Gastroesophageal sphincter (tissue), 4 donors: ENCODE measurements at regions not wholly inside any gene's neighbourhood (a gene's known extent, or its start where the extent isn't known, plus 50 kb on each side); places are given as distances from the start of the nearest gene placed in this dataset.

Experiments
- ATAC-seq: fragments of 150-250 bp; one replicate; pipeline ENCODE4 v1.9.1; 2016; ENCODE audit warnings: mild to moderate bottlenecking, moderate library complexity
- H3K27ac ChIP-seq, 4 donors: fragments of 200-600 bp; sonication (generic) in 3 of 4; 1 replicate in 3 of 4; 2 replicates in 1 of 4; pipeline ENCODE4 v1.5.1; 2016 to 2019
- H3K27me3 ChIP-seq: fragments of 200-600 bp; sonication (generic); one replicate; pipeline ENCODE4 v1.5.1; 2019
- H3K36me3 ChIP-seq, 2 donors: fragments of 200-600 bp; sonication (generic); one replicate each; pipeline ENCODE4 v1.5.1; 2019; ENCODE audit warnings: control low read depth in 1 of 2
- H3K4me1 ChIP-seq, 3 donors: fragments of 200-600 bp; sonication (generic); 1 replicate in 2 of 3; 2 replicates in 1 of 3; pipeline ENCODE4 v1.5.1; 2016 to 2019; ENCODE audit warnings: control low read depth in 2 of 3
- H3K4me3 ChIP-seq, 2 donors: fragments of 200-600 bp; sonication (generic); one replicate each; pipeline ENCODE4 v1.5.1; 2019; ENCODE audit warnings: mild to moderate bottlenecking in 1 of 2, moderate library complexity in 1 of 2
- H3K9me3 ChIP-seq, 3 donors: fragments of 200-600 bp; sonication (generic); one replicate each; pipeline ENCODE4 v1.5.1; 2017 to 2019; ENCODE audit warnings: control low read depth in 2 of 3
- EP300 ChIP-seq: sonication (generic); formaldehyde crosslinking; IDR thresholded peaks from one replicate; pipeline ENCODE4 v1.6.1; 2017; ENCODE audit warnings: antibody characterized with exemption, mild to moderate bottlenecking
- POLR2A ChIP-seq, 2 donors: fragments of 450-650 bp; IDR thresholded peaks; one replicate each; pipeline ENCODE4 v1.6.1; 2017; ENCODE audit warnings: antibody characterized with exemption in 2 of 2, mild to moderate bottlenecking in 2 of 2, moderate library complexity in 1 of 2
- POLR2AphosphoS5 ChIP-seq: sonication (generic); formaldehyde crosslinking; IDR thresholded peaks from one replicate; pipeline ENCODE4 v1.6.1; 2017; ENCODE audit warnings: antibody characterized with exemption
- WGBS, 2 donors: methylation state at CpG; one replicate each; pipeline ENCODE4 v1.1.5; 2018; ENCODE audit warnings: low coverage in 1 of 2; 5-methylcytosine and 5-hydroxymethylcytosine counted together
- TF ChIP-seq, protein P1 (sequence below), 4 experiments: fragments of 200-600 bp in 2 of 4; fragments of 450-650 bp in 2 of 4; sonication (generic) in 1 of 4; IDR thresholded peaks; one replicate each; pipeline ENCODE4 v1.5.1; 2017 to 2019; ENCODE audit warnings: antibody characterized with exemption in 4 of 4, mild to moderate bottlenecking in 2 of 4, moderate library complexity in 2 of 4

GRCh38 chr6:68040780-68041179, 594.3 kb upstream of the ADGRB3 start:
- TF ChIP-seq POLR2AphosphoS5, result no peak
- no peak for TF ChIP-seq POLR2A (IDR thresholded peaks at IDR 0.05)
- TF ChIP-seq EP300, result no peak
- TF ChIP-seq, protein P1, sequence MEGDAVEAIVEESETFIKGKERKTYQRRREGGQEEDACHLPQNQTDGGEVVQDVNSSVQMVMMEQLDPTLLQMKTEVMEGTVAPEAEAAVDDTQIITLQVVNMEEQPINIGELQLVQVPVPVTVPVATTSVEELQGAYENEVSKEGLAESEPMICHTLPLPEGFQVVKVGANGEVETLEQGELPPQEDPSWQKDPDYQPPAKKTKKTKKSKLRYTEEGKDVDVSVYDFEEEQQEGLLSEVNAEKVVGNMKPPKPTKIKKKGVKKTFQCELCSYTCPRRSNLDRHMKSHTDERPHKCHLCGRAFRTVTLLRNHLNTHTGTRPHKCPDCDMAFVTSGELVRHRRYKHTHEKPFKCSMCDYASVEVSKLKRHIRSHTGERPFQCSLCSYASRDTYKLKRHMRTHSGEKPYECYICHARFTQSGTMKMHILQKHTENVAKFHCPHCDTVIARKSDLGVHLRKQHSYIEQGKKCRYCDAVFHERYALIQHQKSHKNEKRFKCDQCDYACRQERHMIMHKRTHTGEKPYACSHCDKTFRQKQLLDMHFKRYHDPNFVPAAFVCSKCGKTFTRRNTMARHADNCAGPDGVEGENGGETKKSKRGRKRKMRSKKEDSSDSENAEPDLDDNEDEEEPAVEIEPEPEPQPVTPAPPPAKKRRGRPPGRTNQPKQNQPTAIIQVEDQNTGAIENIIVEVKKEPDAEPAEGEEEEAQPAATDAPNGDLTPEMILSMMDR (IDR thresholded peaks at IDR 0.05), result no peak
- Histone ChIP-seq H3K27me3 (no peaks in the 10 kb centered on the region), H3K36me3 (no peaks in the 10 kb centered on the region), H3K4me3 (no peak overlapping the region), H3K4me1 (no peaks in the 10 kb centered on the region), H3K27ac (no peak overlapping the region), H3K9me3 (no peaks in the 10 kb centered on the region)
- ATAC-seq, result no peak
- WGBS, 2 donors, result 38 to 50% methylated on average over 2 to 3 of the region's 3 CpGs

- 58 to 74% methylated on average over 12 to 13 of the region's 13 CpGs for WGBS, 2 donors
- Histone ChIP-seq H3K4me3 (no peak overlapping the region), H3K27ac (no peak overlapping the region)
These were observed 594.7 kb upstream of the ADGRB3 start for GRCh38 chr6:68040312-68040778.

DNA sequence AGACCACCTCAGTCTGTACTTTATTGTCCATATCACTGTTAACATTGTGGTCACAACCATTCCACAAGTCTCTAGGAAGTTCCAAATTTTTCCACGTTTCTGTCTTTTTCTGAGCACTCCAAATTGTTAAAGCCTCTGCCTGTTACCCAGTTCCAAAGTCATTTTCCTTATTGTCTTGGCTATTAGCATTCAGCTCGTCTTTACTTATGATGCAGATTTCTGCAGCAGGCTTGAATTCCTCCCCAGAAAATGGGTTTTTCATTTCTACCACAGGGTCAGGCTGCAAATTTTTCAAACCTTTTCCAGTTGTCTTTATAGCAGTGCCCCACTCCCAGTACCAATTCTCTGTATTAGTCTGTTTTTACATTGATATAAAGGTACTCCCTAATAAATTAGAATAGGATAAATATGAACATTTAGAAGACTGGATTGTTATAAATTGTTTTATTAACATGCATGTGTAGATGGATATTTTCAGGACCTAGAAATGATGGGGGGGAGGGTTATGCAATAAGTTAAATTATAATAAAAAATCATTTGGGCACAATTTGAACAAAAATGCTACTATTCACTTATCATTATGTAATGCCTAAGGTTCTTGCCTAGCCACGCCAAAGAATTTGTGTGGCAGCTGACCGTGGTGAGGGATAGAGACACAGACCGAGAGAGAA, 595.3 kb upstream of the ADGRB3 start:
- Histone ChIP-seq H3K27ac (no peak overlapping the region), H3K9me3 (no peaks in the 10 kb centered on the region), H3K36me3 (no peaks in the 10 kb centered on the region), H3K27me3 (no peaks in the 10 kb centered on the region), H3K4me1 (no peaks in the 10 kb centered on the region), H3K4me3 (no peak overlapping the region)
- WGBS, 2 donors, result 21 to 51% methylated on average over 4 of the region's 5 CpGs
- ATAC-seq, result no peak
- no peak for TF ChIP-seq EP300
- TF ChIP-seq, protein P1 (IDR thresholded peaks at IDR 0.05), result no peak
- no peak for TF ChIP-seq POLR2A (IDR thresholded peaks at IDR 0.05)
- TF ChIP-seq POLR2AphosphoS5, result no peak

More at GRCh38 chr6:68040312-68040778, 594.7 kb upstream of the ADGRB3 start:
- Histone ChIP-seq H3K27me3 (no peaks in the 10 kb centered on the region), H3K9me3 (no peaks in the 10 kb centered on the region), H3K4me1 (no peaks in the 10 kb centered on the region), H3K36me3 (no peaks in the 10 kb centered on the region)
- no peak for TF ChIP-seq POLR2A (IDR thresholded peaks at IDR 0.05)
- TF ChIP-seq, protein P1 (IDR thresholded peaks at IDR 0.05), result no peak
- no peak for TF ChIP-seq EP300
- no peak for TF ChIP-seq POLR2AphosphoS5
- ATAC-seq, result no peak

DNA sequence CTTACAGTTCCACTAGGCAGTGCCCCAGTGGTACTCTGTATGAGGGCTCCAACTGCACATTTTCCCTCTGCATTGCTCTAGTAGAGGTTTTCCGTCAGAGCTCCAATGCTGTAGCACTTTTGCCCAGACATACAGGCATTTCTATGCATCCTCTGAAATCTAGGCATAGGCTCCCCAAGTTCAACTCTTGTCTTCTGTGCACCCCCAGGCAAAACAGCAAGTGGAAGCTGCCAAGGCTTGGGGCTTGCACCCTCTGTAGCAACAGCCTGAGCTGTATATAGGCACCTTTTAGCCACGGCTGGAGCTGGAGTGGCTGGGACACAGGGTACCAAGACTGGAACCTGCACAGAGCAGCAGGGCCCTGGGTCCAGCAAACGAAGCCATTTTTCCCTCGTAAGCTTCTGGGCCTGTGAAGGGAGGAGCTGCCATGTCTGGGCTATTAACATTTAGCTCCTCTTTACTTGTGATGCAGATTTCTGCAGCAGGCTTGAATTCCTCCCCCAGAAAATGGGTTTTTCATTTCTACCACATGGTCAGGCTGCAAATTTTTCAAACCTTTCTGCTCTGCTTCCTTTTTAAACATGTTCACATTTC, 596.2 kb upstream of the ADGRB3 start:
- WGBS, 2 donors, result 87 to 100% methylated on average over 2 to 3 of the region's 4 CpGs
- TF ChIP-seq EP300 (no peak), POLR2A (IDR thresholded peaks at IDR 0.05) (no peak), POLR2AphosphoS5 (no peak)
- TF ChIP-seq, protein P1 (IDR thresholded peaks at IDR 0.05), result no peak
- Histone ChIP-seq H3K9me3 (no peaks in the 10 kb centered on the region), H3K27ac (no peak overlapping the region), H3K4me1 (no peaks in the 10 kb centered on the region), H3K36me3 (no peaks in the 10 kb centered on the region), H3K4me3 (no peak overlapping the region), H3K27me3 (no peaks in the 10 kb centered on the region)
- ATAC-seq, result no peak

- Histone ChIP-seq H3K27ac (no peak overlapping the region), H3K36me3 (no peaks in the 10 kb centered on the region), H3K9me3 (no peaks in the 10 kb centered on the region), H3K4me3 (no peak overlapping the region), H3K27me3 (no peaks in the 10 kb centered on the region), H3K4me1 (no peaks in the 10 kb centered on the region)
- TF ChIP-seq POLR2AphosphoS5 (no peak), EP300 (no peak), POLR2A (IDR thresholded peaks at IDR 0.05) (no peak)
- TF ChIP-seq, protein P1 (IDR thresholded peaks at IDR 0.05), result no peak
- ATAC-seq, result no peak
- WGBS, 2 donors, result 39 to 58% methylated on average over 4 of the region's 4 CpGs
These were observed 602.9 kb upstream of the ADGRB3 start for GRCh38 chr6:68032217-68032616.
